CD8-positive, alpha-beta memory T cell (primary cell): ENCODE measurements at regions not wholly inside any gene's neighbourhood (a gene's known extent, or its start where the extent isn't known, plus 50 kb on each side); places are given as distances from the start of the nearest gene placed in this dataset.
A peak's percentile ranks its signal among the peaks of the same experiment; 100 is the strongest.

Experiments
- CTCF ChIA-PET: fragments of 350-600 bp; sonication (Branson Sonifier 250); formaldehyde crosslinking; loops from one replicate; lab custom pipeline; 2021; ENCODE audit warnings: antibody characterized with exemption; lab: Charles Lee
- POLR2A ChIA-PET: fragments of 350-600 bp; sonication (Branson Sonifier 250); formaldehyde crosslinking; loops from one replicate; lab custom pipeline; 2021; ENCODE audit warnings: antibody characterized with exemption; lab: Charles Lee
- DNase-seq, 5 donors: peaks; one replicate each; pipeline versions ENCODE4 v3.0.0 to v3.0.0-alpha.2; 2020 to 2022; ENCODE audit warnings: mixed read lengths in 1 of 5
- H3K27ac ChIP-seq: one replicate; pipeline ENCODE4 v1.7.0; 2013; ENCODE audit warnings: low read depth, mild to moderate bottlenecking, low read length, moderate library complexity
- H3K27me3 ChIP-seq: 2 replicates; pipeline ENCODE4 v1.7.0; 2013; ENCODE audit warnings: low read length, mild to moderate bottlenecking; ENCODE audit not compliant: insufficient read depth, poor library complexity, severe bottlenecking
- H3K36me3 ChIP-seq: 2 replicates; pipeline ENCODE4 v1.7.0; 2013; ENCODE audit warnings: mild to moderate bottlenecking, low read length, moderate library complexity; ENCODE audit not compliant: insufficient read depth
- H3K4me1 ChIP-seq: 2 replicates; pipeline ENCODE4 v1.7.0; 2013; ENCODE audit warnings: mild to moderate bottlenecking, low read length, moderate library complexity; ENCODE audit not compliant: insufficient read depth
- H3K4me3 ChIP-seq: 2 replicates; pipeline ENCODE4 v1.7.0; 2013; ENCODE audit warnings: mild to moderate bottlenecking, low read length
- H3K9me3 ChIP-seq: 2 replicates; pipeline ENCODE4 v1.7.0; 2013; ENCODE audit warnings: mild to moderate bottlenecking, low read length
- H3K27ac Mint-ChIP-seq, 8 donors: one replicate each; pipeline ENCODE4 v1.8.0; 2020 to 2021; ENCODE audit warnings: mixed read lengths in 8 of 8, mild to moderate bottlenecking in 6 of 8, inconsistent platforms in 3 of 8, moderate library complexity in 3 of 8
- H3K27me3 Mint-ChIP-seq, 2 donors: one replicate each; pipeline ENCODE4 v1.8.0; 2020 to 2021; ENCODE audit warnings: mixed read lengths in 2 of 2, mild to moderate bottlenecking in 1 of 2, moderate library complexity in 1 of 2
- H3K36me3 Mint-ChIP-seq, 3 donors: one replicate each; pipeline ENCODE4 v1.8.0; 2020 to 2021; ENCODE audit warnings: mixed read lengths in 3 of 3, inconsistent platforms in 1 of 3, mild to moderate bottlenecking in 1 of 3
- H3K4me1 Mint-ChIP-seq, 3 donors: one replicate each; pipeline ENCODE4 v1.8.0; 2020 to 2021; ENCODE audit warnings: mixed read lengths in 3 of 3, inconsistent platforms in 1 of 3, mild to moderate bottlenecking in 1 of 3
- H3K4me3 Mint-ChIP-seq, 7 donors: one replicate each; pipeline ENCODE4 v1.8.0; 2020 to 2021; ENCODE audit warnings: mixed read lengths in 7 of 7, mild to moderate bottlenecking in 6 of 7, moderate library complexity in 4 of 7, inconsistent platforms in 2 of 7
- H3K9me3 Mint-ChIP-seq, 5 donors: one replicate each; pipeline ENCODE4 v1.8.0; 2020 to 2022; ENCODE audit warnings: mixed read lengths in 5 of 5, mild to moderate bottlenecking in 3 of 5, moderate library complexity in 2 of 5, inconsistent platforms in 1 of 5

DNA sequence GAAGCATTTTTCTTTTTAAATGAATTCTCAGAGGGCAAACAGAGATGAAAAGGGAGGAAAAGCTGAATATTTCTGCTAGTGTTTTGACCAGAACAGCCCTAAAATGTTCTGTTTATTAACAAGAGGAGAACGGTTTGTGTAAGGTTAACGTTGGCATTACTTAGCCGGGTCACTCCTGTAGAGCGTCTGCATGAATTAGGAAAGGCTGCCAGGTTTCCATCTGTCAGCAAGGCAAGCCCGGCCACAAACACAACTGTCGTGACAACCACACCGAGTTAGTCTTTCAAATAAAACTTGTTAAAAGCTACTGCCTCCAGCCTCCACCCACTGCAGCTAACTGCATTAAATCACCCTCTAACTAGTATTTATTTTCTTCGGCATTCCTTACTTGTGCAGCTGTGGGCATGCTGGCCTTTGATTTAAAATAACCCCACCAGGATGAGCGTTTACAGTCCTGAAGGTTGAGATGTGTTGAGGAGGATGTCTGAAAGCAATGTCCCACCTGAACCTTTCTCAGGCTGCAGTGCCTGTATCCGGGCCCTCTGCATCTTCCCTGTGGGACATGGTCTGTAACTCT is 527.9 kb downstream of the FGF9 start:
- H3K9me3 Mint-ChIP-seq = peaks cover 0 to under 1% (median 0%) of the 10 kb centered on the region in 5 donors
- Histone ChIP-seq H3K9me3 (no peaks in the 10 kb centered on the region), H3K27ac (no peak overlapping the region), H3K4me1 (no peaks in the 10 kb centered on the region), H3K4me3 (no peak overlapping the region), H3K36me3 (no peaks in the 10 kb centered on the region), H3K27me3 (no peaks in the 10 kb centered on the region)
- ChIA-PET CTCF (no interaction called here), POLR2A (no interaction called here)
- peaks cover 0 to 2% of the 10 kb centered on the region in 2 donors for H3K27me3 Mint-ChIP-seq
- no peak overlapping the region for H3K27ac Mint-ChIP-seq
- H3K36me3 Mint-ChIP-seq = peaks cover 0 to 2% (median 0%) of the 10 kb centered on the region in 3 donors
- DNase-seq = no peak
- no peak overlapping the region for H3K4me3 Mint-ChIP-seq
- no peaks in the 10 kb centered on the region for H3K4me1 Mint-ChIP-seq

DNA sequence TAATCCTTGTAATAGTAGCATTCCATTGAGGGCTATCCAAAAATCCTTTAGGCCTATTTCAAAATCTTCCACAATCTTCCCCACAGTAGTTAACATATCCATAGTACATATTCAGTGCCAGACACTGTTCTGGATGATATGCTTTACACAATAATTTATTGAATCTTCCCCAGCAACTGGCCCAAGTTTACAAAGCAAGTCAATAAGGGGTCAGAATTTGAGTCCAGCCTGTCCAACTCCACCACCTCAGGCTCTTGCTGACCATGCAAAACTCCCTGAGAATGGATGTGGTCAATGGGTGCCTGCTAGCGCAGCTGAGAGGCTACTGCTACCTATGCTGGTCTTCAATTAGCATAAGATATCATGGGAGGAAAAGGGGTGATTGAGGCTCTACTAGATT is 529.6 kb downstream of the FGF9 start:
- H3K36me3 Mint-ChIP-seq = peaks cover 0 to 6% (median 0%) of the 10 kb centered on the region in 3 donors
- H3K27ac ChIP-seq = no peak overlapping the region
- peaks cover 0 to 3% (median 0%) of the 10 kb centered on the region in 5 donors for H3K9me3 Mint-ChIP-seq
- H3K36me3 ChIP-seq = no peaks in the 10 kb centered on the region
- H3K27me3 ChIP-seq = no peaks in the 10 kb centered on the region
- no peaks in the 10 kb centered on the region for H3K4me1 Mint-ChIP-seq
- ChIA-PET POLR2A (no interaction called here), CTCF (no interaction called here)
- no peak for DNase-seq
- H3K27me3 Mint-ChIP-seq = peaks cover 0 to 2% of the 10 kb centered on the region in 2 donors
- H3K9me3 ChIP-seq = no peaks in the 10 kb centered on the region
- no peak overlapping the region for H3K4me3 ChIP-seq
- no peak overlapping the region for H3K27ac Mint-ChIP-seq
- H3K4me1 ChIP-seq = no peaks in the 10 kb centered on the region
- no peak overlapping the region for H3K4me3 Mint-ChIP-seq

DNA sequence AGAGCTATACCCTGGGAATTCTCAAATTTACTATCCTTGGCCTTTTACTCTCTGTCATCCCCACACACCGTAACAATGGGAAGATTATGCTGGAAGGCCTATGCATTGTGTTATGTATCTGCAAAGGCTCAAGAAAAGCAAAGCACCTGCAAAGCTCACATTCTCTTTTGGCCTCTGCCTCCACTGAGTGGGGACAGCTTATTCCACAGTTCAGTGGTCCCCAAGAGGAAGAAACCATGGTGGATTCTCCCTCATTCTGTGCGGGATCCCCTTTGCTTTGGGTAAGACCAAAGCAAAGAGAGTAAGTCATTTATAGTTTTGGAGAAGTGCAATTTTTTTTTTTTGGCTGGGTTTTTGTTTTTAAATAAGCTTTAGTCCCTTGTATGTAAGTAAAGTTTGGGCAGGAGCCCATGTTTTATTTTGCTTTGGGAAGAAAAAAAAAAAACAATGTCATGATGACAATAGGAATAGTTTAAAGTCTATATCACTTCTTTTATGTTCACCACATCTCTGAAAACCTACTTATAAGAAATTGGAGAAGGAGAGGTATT is 530.6 kb downstream of the FGF9 start:
- Histone ChIP-seq H3K9me3 (no peaks in the 10 kb centered on the region), H3K27me3 (no peaks in the 10 kb centered on the region), H3K27ac (no peak overlapping the region), H3K4me3 (no peak overlapping the region), H3K4me1 (no peaks in the 10 kb centered on the region), H3K36me3 (no peaks in the 10 kb centered on the region)
- H3K4me1 Mint-ChIP-seq = no peaks in the 10 kb centered on the region
- POLR2A ChIA-PET = no interaction called here
- H3K36me3 Mint-ChIP-seq = peaks cover 0 to 6% (median 0%) of the 10 kb centered on the region in 3 donors
- no peak for DNase-seq
- H3K4me3 Mint-ChIP-seq = no peak overlapping the region
- H3K27ac Mint-ChIP-seq = no peak overlapping the region
- H3K9me3 Mint-ChIP-seq = peaks cover 0 to 3% (median 0%) of the 10 kb centered on the region in 5 donors
- CTCF ChIA-PET = no interaction called here
- H3K27me3 Mint-ChIP-seq = peaks cover 0 to 2% of the 10 kb centered on the region in 2 donors

DNA sequence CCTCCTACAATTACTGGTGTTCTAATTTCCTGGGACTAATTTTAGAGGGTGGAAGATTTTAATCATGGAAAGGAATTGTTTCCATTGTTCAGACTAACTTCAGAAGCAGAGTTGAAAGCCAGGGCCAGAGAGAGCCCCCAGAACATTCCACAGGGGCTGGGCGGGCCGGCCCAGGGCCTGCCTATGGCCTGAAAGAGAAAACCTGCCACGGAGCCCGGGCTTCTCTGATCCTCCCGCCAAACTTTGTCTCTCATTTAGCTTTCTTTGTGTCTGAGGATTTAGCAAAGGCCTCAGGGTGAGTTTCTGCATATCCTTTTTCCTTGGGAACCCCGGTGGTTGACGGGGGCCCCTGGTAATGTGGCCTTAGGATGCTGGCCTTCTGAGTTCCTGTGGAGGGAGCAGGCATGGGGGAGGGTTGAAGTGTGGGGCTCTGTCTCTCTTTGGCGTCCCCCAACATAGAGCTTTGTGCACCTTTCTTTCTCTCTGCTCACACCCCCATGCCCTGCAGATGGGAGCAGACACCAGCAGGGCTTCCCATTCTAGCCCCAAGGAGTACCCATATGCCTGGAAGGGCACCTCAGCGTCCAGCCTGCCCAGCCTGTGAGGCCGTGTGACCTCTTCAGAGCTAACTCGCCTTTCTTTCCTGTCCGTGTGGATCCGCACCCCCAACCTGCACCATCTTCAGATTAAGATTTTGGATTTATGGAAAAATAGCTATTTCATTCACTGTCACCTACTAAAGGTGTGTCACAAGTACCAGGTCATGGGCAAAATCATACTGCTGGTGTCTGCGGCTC is 539.5 kb downstream of the FGF9 start:
- H3K36me3 Mint-ChIP-seq = peaks cover 0 to under 1% (median 0%) of the 10 kb centered on the region in 3 donors
- CTCF ChIA-PET = no interaction called here
- no peak overlapping the region for H3K27ac Mint-ChIP-seq
- no peaks in the 10 kb centered on the region for H3K9me3 ChIP-seq
- no peaks in the 10 kb centered on the region for H3K27me3 Mint-ChIP-seq
- POLR2A ChIA-PET = no interaction called here
- H3K4me1 ChIP-seq = no peaks in the 10 kb centered on the region
- H3K4me1 Mint-ChIP-seq = peaks cover 9 to 22% (median 10%) of the 10 kb centered on the region in 3 donors
- no peak overlapping the region for H3K27ac ChIP-seq
- H3K27me3 ChIP-seq = no peaks in the 10 kb centered on the region
- no peaks in the 10 kb centered on the region for H3K9me3 Mint-ChIP-seq
- DNase-seq = no peak
- H3K36me3 ChIP-seq = no peaks in the 10 kb centered on the region
- no peak overlapping the region for H3K4me3 ChIP-seq
- no peak overlapping the region for H3K4me3 Mint-ChIP-seq

DNA sequence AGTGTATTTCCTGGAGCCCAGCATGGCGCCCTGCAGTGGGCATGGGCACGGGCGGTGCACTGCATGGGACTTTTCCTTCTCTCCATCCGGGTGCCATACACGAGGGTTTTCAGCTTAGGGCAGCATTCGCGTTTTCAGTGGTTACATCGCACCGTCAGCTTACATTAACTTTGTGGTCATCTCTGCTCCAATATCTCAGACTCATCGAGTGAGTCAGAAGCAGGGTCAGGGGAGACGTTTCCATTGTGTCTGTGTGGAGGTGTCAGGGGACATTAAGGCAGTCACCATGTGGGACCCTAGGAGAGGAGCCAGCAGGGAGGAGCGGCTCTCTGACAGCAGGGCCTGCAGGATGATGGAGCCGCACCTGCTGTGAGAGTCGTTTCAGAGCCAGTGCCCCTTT is 541.0 kb downstream of the FGF9 start:
- Histone ChIP-seq H3K4me1 (no peaks in the 10 kb centered on the region), H3K4me3 (no peak overlapping the region), H3K27me3 (no peaks in the 10 kb centered on the region), H3K27ac (no peak overlapping the region), H3K9me3 (no peaks in the 10 kb centered on the region), H3K36me3 (no peaks in the 10 kb centered on the region)
- ChIA-PET POLR2A (no interaction called here), CTCF (no interaction called here)
- Mint-ChIP-seq H3K36me3 (no peaks in the 10 kb centered on the region), H3K4me3 (no peak overlapping the region), H3K9me3 (no peaks in the 10 kb centered on the region), H3K4me1 (peaks cover 9 to 22% (median 10%) of the 10 kb centered on the region in 3 donors), H3K27ac (peak overlapping the region in 2 of 8 donors; percentile 35 to 41), H3K27me3 (no peaks in the 10 kb centered on the region)
- DNase-seq = no peak

DNA sequence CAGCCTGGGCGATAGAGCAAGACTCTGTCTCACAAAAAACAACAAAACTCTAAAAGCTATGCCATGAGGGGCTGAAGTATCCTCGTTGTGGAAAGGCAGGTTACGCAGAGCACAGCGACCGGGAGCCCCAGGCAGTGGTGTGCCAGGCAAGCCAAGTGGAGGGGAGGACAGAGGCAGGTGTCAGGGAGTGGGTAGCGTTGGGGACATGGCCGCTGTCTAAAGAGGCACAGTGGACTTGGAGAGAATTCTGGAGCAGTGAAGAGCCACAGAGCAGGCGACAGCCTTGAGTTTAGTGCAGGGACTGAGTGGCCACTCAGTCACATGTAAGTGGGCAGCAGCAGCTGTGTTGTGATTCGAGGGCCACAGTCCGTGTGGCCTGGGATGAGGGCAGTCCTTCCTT is 541.7 kb downstream of the FGF9 start:
- Mint-ChIP-seq H3K27ac (no peak overlapping the region), H3K4me3 (no peak overlapping the region), H3K36me3 (no peaks in the 10 kb centered on the region), H3K27me3 (no peaks in the 10 kb centered on the region), H3K4me1 (peaks cover 9 to 19% (median 10%) of the 10 kb centered on the region in 3 donors), H3K9me3 (no peaks in the 10 kb centered on the region)
- Histone ChIP-seq H3K4me3 (no peak overlapping the region), H3K27ac (no peak overlapping the region), H3K4me1 (no peaks in the 10 kb centered on the region), H3K27me3 (no peaks in the 10 kb centered on the region), H3K36me3 (no peaks in the 10 kb centered on the region), H3K9me3 (no peaks in the 10 kb centered on the region)
- ChIA-PET CTCF (no interaction called here), POLR2A (no interaction called here)
- DNase-seq = no peak

DNA sequence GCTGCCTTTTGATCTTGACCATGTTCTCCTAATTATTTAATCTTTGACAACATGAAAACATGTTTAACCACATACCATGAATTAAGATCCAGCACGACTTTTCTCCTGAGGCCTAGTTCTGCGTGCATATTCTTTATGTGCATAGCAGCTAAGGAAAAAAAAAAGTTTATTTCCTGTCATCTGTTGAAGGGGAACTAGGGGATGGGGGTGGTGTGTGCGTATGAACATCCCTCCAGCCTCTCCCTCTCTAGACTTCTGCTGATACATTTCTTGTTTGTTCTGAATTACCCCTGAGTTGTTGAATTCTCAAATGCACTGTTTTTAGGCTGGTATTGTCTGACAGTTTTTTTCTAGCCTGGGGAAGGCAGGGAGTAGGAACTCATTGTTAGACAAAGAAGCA is 543.3 kb downstream of the FGF9 start:
- no peak overlapping the region for H3K4me3 Mint-ChIP-seq
- peaks cover 0 to 4% of the 10 kb centered on the region in 2 donors for H3K27me3 Mint-ChIP-seq
- no peak overlapping the region for H3K27ac ChIP-seq
- peak in 1 of 5 donors; percentile 15 for DNase-seq
- H3K4me1 Mint-ChIP-seq = peaks cover 10 to 29% (median 18%) of the 10 kb centered on the region in 3 donors
- H3K36me3 ChIP-seq = no peaks in the 10 kb centered on the region
- no peaks in the 10 kb centered on the region for H3K36me3 Mint-ChIP-seq
- no peaks in the 10 kb centered on the region for H3K9me3 Mint-ChIP-seq
- H3K27ac Mint-ChIP-seq = peak overlapping the region in 2 of 8 donors; percentile 30 to 42
- CTCF ChIA-PET = interaction anchor here (1.4 kb wide), 1 partner anchor 11 kb away, joined by 3 read pairs; no protein-coding TSS in a partner anchor
- H3K4me3 ChIP-seq = no peak overlapping the region
- no peaks in the 10 kb centered on the region for H3K27me3 ChIP-seq
- POLR2A ChIA-PET = no interaction called here
- H3K9me3 ChIP-seq = no peaks in the 10 kb centered on the region
- no peaks in the 10 kb centered on the region for H3K4me1 ChIP-seq

DNA sequence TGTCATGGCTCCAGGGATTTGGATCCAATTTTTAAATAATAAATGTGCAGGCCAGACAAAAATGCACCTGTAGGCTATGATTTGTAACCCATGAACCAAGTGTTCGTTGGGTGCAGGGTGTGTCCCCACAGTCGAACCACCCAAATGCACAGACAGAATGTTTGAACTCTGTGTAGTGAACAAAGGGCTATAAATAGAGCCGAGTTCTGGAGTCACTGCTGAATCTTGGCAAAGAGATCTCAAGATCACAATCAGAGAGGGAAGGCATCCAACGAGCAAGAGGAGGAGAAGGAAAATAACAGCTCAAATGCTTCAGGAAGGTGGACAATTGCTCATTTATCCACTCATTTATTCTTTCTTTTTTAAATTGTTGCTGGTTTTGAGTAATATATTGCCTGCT is 547.9 kb downstream of the FGF9 start:
- no peak for DNase-seq
- Histone ChIP-seq H3K36me3 (no peaks in the 10 kb centered on the region), H3K4me1 (no peaks in the 10 kb centered on the region), H3K9me3 (no peaks in the 10 kb centered on the region), H3K4me3 (no peak overlapping the region), H3K27ac (no peak overlapping the region), H3K27me3 (no peaks in the 10 kb centered on the region)
- ChIA-PET POLR2A (no interaction called here), CTCF (no interaction called here)
- H3K9me3 Mint-ChIP-seq = no peaks in the 10 kb centered on the region
- H3K27ac Mint-ChIP-seq = peak overlapping the region in 1 of 8 donors; percentile 36
- H3K27me3 Mint-ChIP-seq = peaks cover 0 to 4% of the 10 kb centered on the region in 2 donors
- H3K36me3 Mint-ChIP-seq = no peaks in the 10 kb centered on the region
- no peak overlapping the region for H3K4me3 Mint-ChIP-seq
- peaks cover 5 to 23% (median 20%) of the 10 kb centered on the region in 3 donors for H3K4me1 Mint-ChIP-seq
